GM23338 (cell line): ENCODE measurements at regions not wholly inside any gene's neighbourhood (a gene's known extent, or its start where the extent isn't known, plus 50 kb on each side); places are given as distances from the start of the nearest gene placed in this dataset.

Experiments
- ATAC-seq: fragments of 200-7000 bp; cut with Tn5 transposase; 3 replicates; pipeline ENCODE4 v1.9.1; 2020
- DNase-seq: peaks from one replicate; pipeline ENCODE4 v3.0.0-alpha.2; 2015; ENCODE audit warnings: low spot score
- H2AFZ ChIP-seq: fragments of 200-600 bp; sonication (generic); 2 replicates; pipeline ENCODE4 v1.8.0; 2016; ENCODE audit warnings: antibody characterized with exemption, mild to moderate bottlenecking, moderate library complexity
- H3F3A ChIP-seq: fragments of 200-600 bp; sonication (generic); replicated peaks from 2 replicates; pipeline ENCODE4 v1.8.0; 2017; ENCODE audit warnings: antibody characterized with exemption, mixed run types, low read depth
- H3K27ac ChIP-seq: fragments of 200-600 bp; sonication (generic); 2 replicates; pipeline ENCODE4 v1.6.1; 2016; ENCODE audit warnings: low read depth
- H3K27me3 ChIP-seq: fragments of 200-600 bp; sonication (generic); 2 replicates; pipeline ENCODE4 v1.8.0; 2016; ENCODE audit warnings: mild to moderate bottlenecking, mixed run types, moderate library complexity; ENCODE audit not compliant: insufficient read depth
- H3K36me3 ChIP-seq: fragments of 200-600 bp; sonication (generic); 2 replicates; pipeline ENCODE4 v1.8.0; 2016; ENCODE audit warnings: mild to moderate bottlenecking; ENCODE audit not compliant: insufficient read depth
- H3K4me1 ChIP-seq: fragments of 200-600 bp; sonication (generic); 2 replicates; pipeline ENCODE4 v1.8.0; 2016; ENCODE audit warnings: mild to moderate bottlenecking, moderate library complexity; ENCODE audit not compliant: insufficient read depth
- H3K4me2 ChIP-seq: fragments of 200-600 bp; sonication (generic); 2 replicates; pipeline ENCODE4 v1.7.1; 2017; ENCODE audit warnings: mixed run types
- H3K4me3 ChIP-seq: fragments of 200-600 bp; sonication (generic); 2 replicates; pipeline ENCODE4 v1.6.1; 2016; ENCODE audit warnings: mixed run types
- H3K79me2 ChIP-seq: fragments of 200-600 bp; sonication (generic); replicated peaks from 2 replicates; pipeline ENCODE4 v1.8.0; 2017; ENCODE audit warnings: mild to moderate bottlenecking; ENCODE audit not compliant: insufficient read depth
- H3K9me2 ChIP-seq: fragments of 200-600 bp; sonication (generic); 2 replicates; pipeline ENCODE4 v1.8.0; 2017; ENCODE audit not compliant: insufficient read depth
- H4K20me1 ChIP-seq: fragments of 200-600 bp; sonication (generic); replicated peaks from 2 replicates; pipeline ENCODE4 v1.8.0; 2017; ENCODE audit warnings: mild to moderate bottlenecking; ENCODE audit not compliant: insufficient read depth
- H3K27ac Mint-ChIP-seq: 2 replicates; pipeline ENCODE4 v1.8.0; 2020; ENCODE audit warnings: inconsistent platforms, mild to moderate bottlenecking, moderate library complexity, mixed read lengths
- H3K27me3 Mint-ChIP-seq: 3 replicates; pipeline ENCODE4 v1.8.0; 2022; ENCODE audit warnings: low read depth, mild to moderate bottlenecking, moderate library complexity, mixed read lengths, inconsistent platforms; ENCODE audit not compliant: insufficient read depth, poor library complexity
- H3K36me3 Mint-ChIP-seq: 3 replicates; pipeline ENCODE4 v1.8.0; 2021; ENCODE audit warnings: low read depth, mild to moderate bottlenecking, inconsistent platforms, moderate library complexity, mixed read lengths
- H3K4me1 Mint-ChIP-seq: 3 replicates; pipeline ENCODE4 v1.8.0; 2020; ENCODE audit warnings: mild to moderate bottlenecking, inconsistent platforms, mixed read lengths
- H3K4me3 Mint-ChIP-seq: 3 replicates; pipeline ENCODE4 v1.8.0; 2021; ENCODE audit warnings: moderate library complexity, mild to moderate bottlenecking, inconsistent platforms, mixed read lengths
- H3K9me3 Mint-ChIP-seq: 3 replicates; pipeline ENCODE4 v1.8.0; 2020; ENCODE audit warnings: moderate library complexity, mild to moderate bottlenecking, inconsistent platforms, mixed read lengths
- CREB1 ChIP-seq: fragments of 250-450 bp; sonication (Bioruptor Pico); IDR thresholded peaks from 2 replicates; pipeline ENCODE4 v1.5.0; 2020; ENCODE audit warnings: low read depth, mild to moderate bottlenecking, moderate library complexity
- CTCF ChIP-seq, 2 experiments: fragments of 200-600 bp in 1 of 2; sonication (generic) in 1 of 2; conservative IDR thresholded peaks; 2 replicates each; pipeline versions ENCODE4 v1.5.1 to v1.6.1; 2016 to 2017; ENCODE audit warnings: antibody characterized with exemption in 2 of 2, low read depth in 2 of 2, mild to moderate bottlenecking in 2 of 2, moderate library complexity in 1 of 2
- ETS1 ChIP-seq: IDR thresholded peaks from 2 replicates; pipeline ENCODE4 v1.6.1; 2016; ENCODE audit warnings: antibody characterized with exemption
- EZH2 ChIP-seq: fragments of 200-600 bp; sonication (generic); IDR thresholded peaks from one replicate; pipeline ENCODE4 v1.8.0; 2017; ENCODE audit warnings: antibody characterized with exemption, mild to moderate bottlenecking, low read depth; ENCODE audit not compliant: unreplicated experiment
- EZH2phosphoT487 ChIP-seq: fragments of 200-600 bp; sonication (generic); IDR thresholded peaks from one replicate; pipeline ENCODE4 v1.8.1; 2018; ENCODE audit warnings: antibody characterized with exemption; ENCODE audit not compliant: unreplicated experiment
- JUNB ChIP-seq: IDR thresholded peaks from one replicate; pipeline ENCODE4 v1.6.1; 2016; ENCODE audit warnings: antibody characterized with exemption; ENCODE audit not compliant: unreplicated experiment
- NANOG ChIP-seq: IDR thresholded peaks from 2 replicates; pipeline ENCODE4 v1.6.1; 2016; ENCODE audit warnings: antibody characterized with exemption, borderline replicate concordance
- POLR2AphosphoS5 ChIP-seq: IDR thresholded peaks from 2 replicates; pipeline ENCODE4 v1.6.1; 2016; ENCODE audit warnings: antibody characterized with exemption, low read depth
- REST ChIP-seq: IDR thresholded peaks from one replicate; pipeline ENCODE4 v1.6.1; 2018; ENCODE audit warnings: antibody characterized with exemption; ENCODE audit not compliant: unreplicated experiment
- STAT1 ChIP-seq: IDR thresholded peaks from one replicate; pipeline ENCODE4 v1.6.1; 2016; ENCODE audit warnings: antibody characterized with exemption; ENCODE audit not compliant: unreplicated experiment
- ZNF114 ChIP-seq: fragments of 250-450 bp; sonication (Bioruptor Pico); IDR thresholded peaks from 2 replicates; pipeline ENCODE4 v1.5.0; 2020; ENCODE audit warnings: mild to moderate bottlenecking, moderate library complexity
- ZNF331 ChIP-seq: fragments of 250-450 bp; sonication (Bioruptor Pico); IDR thresholded peaks from 2 replicates; pipeline ENCODE4 v1.5.0; 2020; ENCODE audit warnings: low read depth, mild to moderate bottlenecking, moderate library complexity
- ZNF462 ChIP-seq: fragments of 250-450 bp; sonication (Bioruptor Pico); IDR thresholded peaks from 2 replicates; pipeline ENCODE4 v1.5.0; 2020; ENCODE audit warnings: mild to moderate bottlenecking, moderate library complexity

- Mint-ChIP-seq H3K27ac (no peak overlapping the region), H3K36me3 (peaks cover 17% of the 10 kb centered on the region), H3K4me1 (peaks cover 15% of the 10 kb centered on the region), H3K27me3 (peaks cover 3% of the 10 kb centered on the region), H3K4me3 (no peak overlapping the region), H3K9me3 (peaks cover 20% of the 10 kb centered on the region)
- Histone ChIP-seq H2AFZ (no peak overlapping the region), H3K4me3 (no peak overlapping the region), H4K20me1 (no peaks in the 10 kb centered on the region), H3K9me2 (peaks cover 10% of the 10 kb centered on the region; the same call in 1 of the 2 replicates), H3K36me3 (no peaks in the 10 kb centered on the region; the same call in 1 of the 2 replicates), H3K79me2 (no peaks in the 10 kb centered on the region), H3K27me3 (no peaks in the 10 kb centered on the region), H3K27ac (no peak overlapping the region), H3K4me1 (peaks cover 14% of the 10 kb centered on the region; the same call in 1 of the 2 replicates), H3K4me2 (no peak overlapping the region), H3F3A (no peaks in the 10 kb centered on the region)
- no peak for TF ChIP-seq JUNB
- no peak for TF ChIP-seq ZNF462 (CRISPR knock-in tag)
- no peak for TF ChIP-seq ZNF114 (CRISPR knock-in tag)
- TF ChIP-seq CREB1: no peak
- no peak for TF ChIP-seq EZH2
- no peak for TF ChIP-seq ZNF331 (CRISPR knock-in tag)
- TF ChIP-seq ETS1: no peak
- no peak for TF ChIP-seq EZH2phosphoT487
- no peak for TF ChIP-seq STAT1
- no peak for TF ChIP-seq POLR2AphosphoS5
- no peak for TF ChIP-seq NANOG
- TF ChIP-seq CTCF (conservative IDR thresholded peaks at IDR 0.05; ENCODE audit: low read depth in 2 of 2): no peak
- TF ChIP-seq REST: no peak
- DNase-seq (no peak), ATAC-seq (no peak)
These were observed 545.9 kb upstream of the CELF2 start for GRCh38 chr10:10471758-10472157.
